AG04449 (cell line): ENCODE measurements at regions not wholly inside any gene's neighbourhood (a gene's known extent, or its start where the extent isn't known, plus 50 kb on each side); places are given as distances from the start of the nearest gene placed in this dataset.

Experiments used
- CTCF ChIA-PET: fragments of 350-600 bp; formaldehyde crosslinking; extraction: SDS; loops from one replicate; lab custom pipeline; 2021; ENCODE audit warnings: antibody characterized with exemption; lab: Yijun Ruan, JAX
- POLR2A ChIA-PET: fragments of 400-600, 350-600 bp; formaldehyde crosslinking; extraction: SDS; loops from one replicate; lab custom pipeline; 2020; ENCODE audit warnings: antibody characterized with exemption, inconsistent platforms; lab: Yijun Ruan, JAX
- DNase-seq: peaks from one replicate; pipeline ENCODE4 v3.0.0-alpha.2; 2010; ENCODE audit warnings: low read depth, low spot score
- H3K4me3 ChIP-seq: 2 replicates; pipeline ENCODE4 v1.5.1; 2011; ENCODE audit warnings: low read depth, mild to moderate bottlenecking, control low read depth, low read length
- CTCF ChIP-seq: IDR thresholded peaks from one replicate; pipeline ENCODE4 v1.5.1; 2011; ENCODE audit warnings: mild to moderate bottlenecking, moderate library complexity, low read length, control low read depth, inconsistent platforms; ENCODE audit not compliant: insufficient read depth; ENCODE audit errors: missing control alignments

GRCh38 chr12:59260202-59260601 lies 335.6 kb upstream of the SLC16A7 start:
- CTCF ChIA-PET: no interaction called here
- no peak for TF ChIP-seq CTCF
- no peak for DNase-seq
- H3K4me3 ChIP-seq: no peak overlapping the region
- POLR2A ChIA-PET: no interaction called here

GRCh38 chr12:59252731-59253130 lies 332.4 kb upstream of the LRIG3 start:
- no peak for DNase-seq
- CTCF ChIA-PET: no interaction called here
- no peak for TF ChIP-seq CTCF
- H3K4me3 ChIP-seq: no peak overlapping the region
- POLR2A ChIA-PET: no interaction called here

GRCh38 chr12:59250766-59251165 lies 330.5 kb upstream of the LRIG3 start:
- no peak overlapping the region for H3K4me3 ChIP-seq
- POLR2A ChIA-PET: no interaction called here
- no peak for DNase-seq
- CTCF ChIA-PET: no interaction called here
- TF ChIP-seq CTCF: no peak

- no peak overlapping the region for H3K4me3 ChIP-seq
- ChIA-PET CTCF (no interaction called here), POLR2A (no interaction called here)
- no peak for TF ChIP-seq CTCF
- no peak for DNase-seq
These were observed 319.7 kb upstream of the LRIG3 start for GRCh38 chr12:59240048-59240447.

- CTCF ChIA-PET: no interaction called here
- POLR2A ChIA-PET: no interaction called here
- H3K4me3 ChIP-seq: no peak overlapping the region
- no peak for TF ChIP-seq CTCF
- no peak for DNase-seq
These were observed 314.1 kb upstream of the LRIG3 start for GRCh38 chr12:59234391-59234790.

- no peak for TF ChIP-seq CTCF
- ChIA-PET CTCF (no interaction called here), POLR2A (no interaction called here)
- DNase-seq: no peak
- no peak overlapping the region for H3K4me3 ChIP-seq
These were observed 310.0 kb upstream of the LRIG3 start for GRCh38 chr12:59230334-59230733.

GRCh38 chr12:59219148-59219547 lies 298.8 kb upstream of the LRIG3 start:
- no peak for TF ChIP-seq CTCF
- no peak for DNase-seq
- ChIA-PET POLR2A (no interaction called here), CTCF (interaction anchor here (0.9 kb wide), 1 partner anchor 69 kb away, joined by 3 read pairs; no protein-coding TSS in a partner anchor)
- H3K4me3 ChIP-seq: no peak overlapping the region
